HCT116 (cell line): ENCODE measurements at regions not wholly inside any gene's neighbourhood (a gene's known extent, or its start where the extent isn't known, plus 50 kb on each side); places are given as distances from the start of the nearest gene placed in this dataset.

Experiments
- ATAC-seq: fragments of 200-7000 bp; cut with Tn5 transposase; 2 replicates; pipeline ENCODE4 v1.9.1; 2020; ENCODE audit warnings: mild to moderate bottlenecking, moderate library complexity
- BruUV-seq: library from RNA; stranded (reverse); fragments of 400-500 nt; replicated peaks from 2 replicates; lab custom pipeline; 2021; lab: Mats Ljungman, UMichigan
- CTCF ChIA-PET: fragments of 300-600 bp; sonication (Branson Sonifier 250); formaldehyde crosslinking; loops from one replicate; lab custom pipeline; 2021; ENCODE audit warnings: antibody characterized with exemption; lab: Charles Lee
- POLR2A ChIA-PET: fragments of 300-600, 350-600 bp; sonication (Branson Sonifier 250); formaldehyde crosslinking; loops from one replicate; lab custom pipeline; 2021; ENCODE audit warnings: antibody characterized with exemption; lab: Charles Lee
- RAD21 ChIA-PET, 2 experiments: fragments of 300-600 bp; sonication (Branson Sonifier 250); formaldehyde crosslinking; loops; one replicate each; lab custom pipeline; 2023; ENCODE audit warnings: low total read pairs in 2 of 2; ENCODE audit not compliant: uncharacterized antibody in 2 of 2, unreplicated experiment in 2 of 2, low non-redundant PET in 1 of 2; lab: Charles Lee
- DNase-seq: peaks from one replicate; pipeline ENCODE4 v3.0.0-alpha.2; 2010; ENCODE audit warnings: low read depth, low spot score
- H2AFZ ChIP-seq: fragments of 200-600 bp; shearing (Covaris generic), sonication (generic); 2 replicates; pipeline ENCODE4 v1.6.1; 2017; ENCODE audit warnings: low read depth, mixed run types, mixed read lengths, antibody characterized with exemption, low read length; ENCODE audit not compliant: poor library complexity, severe bottlenecking
- H3K27ac ChIP-seq: 2 replicates; pipeline ENCODE4 v1.5.1; 2012; ENCODE audit warnings: low read depth, low read length
- H3K27me3 ChIP-seq: fragments of 200-600 bp; sonication (generic); 2 replicates; pipeline ENCODE4 v1.6.1; 2016; ENCODE audit warnings: mixed run types, low read length, mixed read lengths; ENCODE audit not compliant: insufficient read depth
- H3K36me3 ChIP-seq, 2 experiments: fragments of 200-500 bp in 1 of 2; fragments of 200-600 bp in 1 of 2; sonication (Bioruptor generic) in 1 of 2; sonication (generic) in 1 of 2; 2 replicates each; pipeline versions ENCODE4 v1.5.1 to v1.6.1; 2014 to 2016; ENCODE audit warnings: low read length in 2 of 2, inconsistent platforms in 1 of 2, mixed read lengths in 1 of 2, mixed run types in 1 of 2; ENCODE audit not compliant: insufficient read depth in 2 of 2, control insufficient read depth in 1 of 2
- H3K4me1 ChIP-seq, 2 experiments: fragments of 200-600 bp in 1 of 2; sonication (generic) in 1 of 2; 2 replicates each; pipeline versions ENCODE4 v1.5.1 to v1.6.1; 2012 to 2017; ENCODE audit warnings: low read length in 2 of 2, inconsistent platforms in 1 of 2, mild to moderate bottlenecking in 1 of 2, mixed read lengths in 1 of 2, mixed run types in 1 of 2, moderate library complexity in 1 of 2; ENCODE audit not compliant: insufficient read depth in 2 of 2, control insufficient read depth in 1 of 2
- H3K4me2 ChIP-seq: fragments of 200-600 bp; sonication (generic); 2 replicates; pipeline ENCODE4 v1.6.1; 2017; ENCODE audit warnings: mixed run types, low read length, mixed read lengths
- H3K4me3 ChIP-seq, 2 experiments: fragments of 200-600 bp in 1 of 2; sonication (generic) in 1 of 2; replicated peaks in 1 of 2; 2 replicates each; pipeline ENCODE4 v1.5.1; 2011 to 2016; ENCODE audit warnings: low read length in 2 of 2, control low read depth in 1 of 2, low read depth in 1 of 2, mild to moderate bottlenecking in 1 of 2, mixed read lengths in 1 of 2, mixed run types in 1 of 2
- H3K79me2 ChIP-seq: fragments of 200-600 bp; sonication (generic); 2 replicates; pipeline ENCODE4 v1.6.1; 2017; ENCODE audit warnings: mild to moderate bottlenecking, mixed run types, low read length, moderate library complexity, mixed read lengths; ENCODE audit not compliant: insufficient read depth
- H3K9ac ChIP-seq: fragments of 200-600 bp; sonication (generic); 2 replicates; pipeline ENCODE4 v1.6.1; 2016; ENCODE audit warnings: low read length, mixed read lengths
- H3K9me2 ChIP-seq: fragments of 200-600 bp; sonication (generic), shearing (Covaris generic); 2 replicates; pipeline ENCODE4 v1.6.1; 2017; ENCODE audit warnings: mixed run types, mild to moderate bottlenecking, moderate library complexity; ENCODE audit not compliant: insufficient read depth
- H3K9me3 ChIP-seq, 2 experiments: fragments of 200-500 bp in 1 of 2; fragments of 200-600 bp in 1 of 2; sonication (Bioruptor generic) in 1 of 2; sonication (generic) in 1 of 2; 2 replicates each; pipeline ENCODE4 v1.6.1; 2014 to 2017; ENCODE audit warnings: low read length in 2 of 2, mixed read lengths in 2 of 2, inconsistent platforms in 1 of 2, low read depth in 1 of 2, mild to moderate bottlenecking in 1 of 2, mixed run types in 1 of 2, moderate library complexity in 1 of 2; ENCODE audit not compliant: control insufficient read depth in 1 of 2, insufficient read depth in 1 of 2
- H4K20me1 ChIP-seq: fragments of 200-600 bp; sonication (generic), shearing (Covaris generic); 2 replicates; pipeline ENCODE4 v1.6.1; 2017; ENCODE audit warnings: mixed run types, mild to moderate bottlenecking, moderate library complexity; ENCODE audit not compliant: insufficient read depth
- CTCF ChIP-seq, 3 experiments: fragments of 200-600 bp in 1 of 3; sonication (generic) in 1 of 3; IDR thresholded peaks in 2 of 3; conservative IDR thresholded peaks in 1 of 3; 2 replicates each; pipeline ENCODE4 v1.5.1; 2012 to 2017; ENCODE audit warnings: low read depth in 2 of 3, low read length in 2 of 3, antibody characterized with exemption in 1 of 3, borderline replicate concordance in 1 of 3, control low read depth in 1 of 3, mild to moderate bottlenecking in 1 of 3, mixed read lengths in 1 of 3, mixed run types in 1 of 3, moderate library complexity in 1 of 3; ENCODE audit not compliant: insufficient read depth in 1 of 3
- EGR1 ChIP-seq: IDR thresholded peaks from 2 replicates; pipeline ENCODE4 v1.6.1; 2012; ENCODE audit warnings: low read depth
- ELF1 ChIP-seq: IDR thresholded peaks from 2 replicates; pipeline ENCODE4 v1.6.1; 2012; ENCODE audit warnings: low read depth, borderline replicate concordance
- EZH2 ChIP-seq: fragments of 200-600 bp; sonication (generic); IDR thresholded peaks from 2 replicates; pipeline ENCODE4 v1.6.1; 2017; ENCODE audit warnings: antibody characterized with exemption, mixed run types
- FOSL1 ChIP-seq: IDR thresholded peaks from 2 replicates; pipeline ENCODE4 v1.6.1; 2012; ENCODE audit warnings: low read depth
- JUND ChIP-seq: IDR thresholded peaks from 2 replicates; pipeline ENCODE4 v1.6.1; 2012
- MAX ChIP-seq: IDR thresholded peaks from 2 replicates; pipeline ENCODE4 v1.6.1; 2012
- POLR2A ChIP-seq: IDR thresholded peaks from 2 replicates; pipeline ENCODE4 v1.7.0; 2011; ENCODE audit warnings: borderline replicate concordance; ENCODE audit not compliant: insufficient read depth, insufficient read length; ENCODE audit errors: extremely low read depth
- RAD21 ChIP-seq: IDR thresholded peaks from 2 replicates; pipeline ENCODE4 v1.6.1; 2012; ENCODE audit warnings: low read depth, mild to moderate bottlenecking
- REST ChIP-seq: IDR thresholded peaks from 2 replicates; pipeline ENCODE4 v1.6.1; 2012; ENCODE audit warnings: low read depth
- SIN3A ChIP-seq: IDR thresholded peaks from 2 replicates; pipeline ENCODE4 v1.6.1; 2012; ENCODE audit warnings: low read depth
- SRF ChIP-seq: IDR thresholded peaks from 2 replicates; pipeline ENCODE4 v1.6.1; 2012; ENCODE audit warnings: low read depth
- TCF7L2 ChIP-seq: IDR thresholded peaks from 2 replicates; pipeline ENCODE4 v1.7.0; 2011; ENCODE audit warnings: borderline replicate concordance, inconsistent platforms; ENCODE audit not compliant: insufficient read depth, insufficient read length; ENCODE audit errors: extremely low read depth
- ZBTB33 ChIP-seq: IDR thresholded peaks from 2 replicates; pipeline ENCODE4 v1.6.1; 2011; ENCODE audit warnings: mild to moderate bottlenecking, low read length, moderate library complexity; ENCODE audit not compliant: insufficient replicate concordance; ENCODE audit errors: extremely low read depth
- intact Hi-C: fragments of 100-400 bp; cut with micrococcal nuclease; formaldehyde crosslinking; loops from 2 replicates; pipeline ENCODE4 v1.10.0; 2022

- TF ChIP-seq TCF7L2: no peak
- TF ChIP-seq EZH2: no peak
- TF ChIP-seq POLR2A: no peak
- no peak for TF ChIP-seq SRF
- no peak for TF ChIP-seq SIN3A
- TF ChIP-seq RAD21: no peak
- TF ChIP-seq EGR1: no peak
- no peak for TF ChIP-seq ELF1
- no peak for DNase-seq
- intact Hi-C loops: no loop called here
- Histone ChIP-seq H3K9ac (no peak overlapping the region), H3K4me1 (no peaks in the 10 kb centered on the region), H3K27me3 (no peaks in the 10 kb centered on the region), H3K79me2 (no peaks in the 10 kb centered on the region), H3K36me3 (no peaks in the 10 kb centered on the region), H3K4me3 (no peak overlapping the region), H3K4me2 (no peak overlapping the region), H3K9me3 (no peaks in the 10 kb centered on the region; a peak in 1 of 4 replicates), H2AFZ (no peak overlapping the region), H4K20me1 (no peaks in the 10 kb centered on the region), H3K27ac (no peak overlapping the region), H3K9me2 (no peaks in the 10 kb centered on the region)
- RAD21 ChIA-PET: no interaction called here
- CTCF ChIA-PET: no interaction called here
- POLR2A ChIA-PET: no interaction called here
- no peak for ATAC-seq
- BruUV-seq: no TSS peak
Measured at GRCh38 chr21:25391777-25392176, 215.5 kb downstream of the MRPL39 start.

GRCh38 chr21:25390701-25391100, 216.6 kb downstream of the MRPL39 start:
- H3K4me2 ChIP-seq: no peak overlapping the region
- H3K4me1 ChIP-seq: no peaks in the 10 kb centered on the region
- ChIA-PET POLR2A (no interaction called here), RAD21 (no interaction called here), CTCF (no interaction called here)
- DNase-seq: no peak
- intact Hi-C loops: no loop called here
- H3K9me3 ChIP-seq: no peaks in the 10 kb centered on the region
- no peak overlapping the region for H3K4me3 ChIP-seq
- H3K79me2 ChIP-seq: no peaks in the 10 kb centered on the region
- H2AFZ ChIP-seq: no peak overlapping the region
- no TSS peak for BruUV-seq
- no peak for ATAC-seq
- H3K9me2 ChIP-seq: no peaks in the 10 kb centered on the region
- H4K20me1 ChIP-seq: no peaks in the 10 kb centered on the region
- no peaks in the 10 kb centered on the region for H3K36me3 ChIP-seq
- no peaks in the 10 kb centered on the region for H3K27me3 ChIP-seq
- H3K27ac ChIP-seq: no peak overlapping the region
- no peak overlapping the region for H3K9ac ChIP-seq
- TF ChIP-seq POLR2A: no peak
- TF ChIP-seq EGR1: no peak
- TF ChIP-seq MAX: no peak
- no peak for TF ChIP-seq TCF7L2
- no peak for TF ChIP-seq REST
- TF ChIP-seq CTCF (IDR thresholded peaks at IDR 0.05 in 2 of 3, conservative IDR thresholded peaks at IDR 0.05 in 1 of 3; ENCODE audit: borderline replicate concordance in 1 of 3, insufficient read depth in 1 of 3, low read depth in 2 of 3, low read length in 2 of 3): no peak
- no peak for TF ChIP-seq JUND
- TF ChIP-seq FOSL1: no peak
- no peak for TF ChIP-seq ZBTB33
